Activated CD8-positive, alpha-beta memory T cell treated with anti-CD3 and anti-CD28 coated beads for 36 hours (primary cell): ENCODE measurements at regions not wholly inside any gene's neighbourhood (a gene's known extent, or its start where the extent isn't known, plus 50 kb on each side); places are given as distances from the start of the nearest gene placed in this dataset.
"Not testable (repeated sequence)": the region's sequence is repeated elsewhere in the genome, so short reads cannot be mapped to it uniquely, and the experiment has no call there.

ENCODE experiments used
- CTCF ChIA-PET: fragments of 350-600 bp; sonication (Branson Sonifier 250); formaldehyde crosslinking; loops from one replicate; lab custom pipeline; 2021; ENCODE audit warnings: antibody characterized with exemption; lab: Charles Lee
- POLR2A ChIA-PET: fragments of 350-600 bp; sonication (Branson Sonifier 250); formaldehyde crosslinking; loops from one replicate; lab custom pipeline; 2021; ENCODE audit warnings: antibody characterized with exemption; lab: Charles Lee

- POLR2A ChIA-PET: no interaction called here
- CTCF ChIA-PET: no interaction called here
These were observed 69.9 kb upstream of the SHANK2 start for GRCh38 chr11:71322192-71322735.

- ChIA-PET CTCF (no interaction called here), POLR2A (no interaction called here)
These were observed 69.2 kb upstream of the SHANK2 start for GRCh38 chr11:71321433-71322191.

- ChIA-PET CTCF (no interaction called here), POLR2A (no interaction called here)
These were observed 64.3 kb upstream of the SHANK2 start for GRCh38 chr11:71316701-71317100.

- POLR2A ChIA-PET, CTCF ChIA-PET: not testable (repeated sequence)
These were observed 60.2 kb upstream of the SHANK2 start for GRCh38 chr11:71312616-71313015.

GRCh38 chr11:71311928-71312510 is 59.6 kb upstream of the SHANK2 start:
- POLR2A ChIA-PET: no interaction called here
- CTCF ChIA-PET: no interaction called here

GRCh38 chr11:71311176-71311925 is 59.0 kb upstream of the SHANK2 start:
- POLR2A ChIA-PET: no interaction called here
- CTCF ChIA-PET: no interaction called here

- ChIA-PET CTCF (no interaction called here), POLR2A (no interaction called here)
These were observed 57.8 kb upstream of the SHANK2 start for GRCh38 chr11:71310184-71310583.

- POLR2A ChIA-PET: no interaction called here
- CTCF ChIA-PET: no interaction called here
These were observed 57.2 kb upstream of the SHANK2 start for GRCh38 chr11:71309611-71310010.

GRCh38 chr11:71309181-71309580 is 56.8 kb upstream of the SHANK2 start:
- POLR2A ChIA-PET: no interaction called here
- CTCF ChIA-PET: no interaction called here

GRCh38 chr11:71307811-71308645 is 55.7 kb upstream of the SHANK2 start:
- POLR2A ChIA-PET: interaction anchor here (0.6 kb wide), 1 partner anchor 110 kb away, joined by 3 read pairs; no protein-coding TSS in a partner anchor
- CTCF ChIA-PET: no interaction called here

GRCh38 chr11:71305451-71306125 is 53.2 kb upstream of the SHANK2 start:
- ChIA-PET CTCF (no interaction called here), POLR2A (no interaction called here)

- ChIA-PET CTCF (no interaction called here), POLR2A (no interaction called here)
These were observed 52.7 kb upstream of the SHANK2 start for GRCh38 chr11:71305041-71305440.

- ChIA-PET CTCF (no interaction called here), POLR2A (no interaction called here)
These were observed 52.1 kb upstream of the SHANK2 start for GRCh38 chr11:71304491-71304890.

GRCh38 chr11:71304045-71304444 is 51.7 kb upstream of the SHANK2 start:
- ChIA-PET POLR2A (no interaction called here), CTCF (no interaction called here)

- ChIA-PET POLR2A (no interaction called here), CTCF (no interaction called here)
These were observed 50.5 kb upstream of the SHANK2 start for GRCh38 chr11:71302911-71303310.

GRCh38 chr11:71302534-71302909 is 50.1 kb upstream of the SHANK2 start:
- POLR2A ChIA-PET: no interaction called here
- CTCF ChIA-PET: no interaction called here
